ENCODE measurements at regions not wholly inside any gene's neighbourhood (a gene's known extent, or its start where the extent isn't known, plus 50 kb on each side); places are given as distances from the start of the nearest gene placed in this dataset.

DNA sequence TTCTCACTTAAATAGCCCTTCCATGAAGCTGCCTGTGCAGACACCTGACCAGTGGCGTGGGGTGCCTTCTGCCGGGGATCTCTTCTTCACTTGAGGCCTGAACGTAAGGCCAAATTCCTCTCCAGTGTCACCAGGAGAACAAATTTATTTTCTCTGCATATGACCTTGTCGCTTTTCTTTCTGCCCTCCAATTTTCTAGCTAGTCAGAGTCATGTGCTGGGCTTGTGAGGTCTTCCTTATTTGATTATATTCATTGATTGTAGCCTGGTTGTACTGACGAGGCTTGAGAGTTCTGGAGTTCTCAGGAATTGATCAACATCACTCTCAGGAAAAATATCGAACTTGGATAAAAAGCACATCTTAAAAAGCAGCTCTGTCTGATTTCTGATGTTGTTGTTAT is 255.7 kb downstream of the BUB3 start:
- DNase-seq (ENCODE audit: low read depth) = no peak

DNA sequence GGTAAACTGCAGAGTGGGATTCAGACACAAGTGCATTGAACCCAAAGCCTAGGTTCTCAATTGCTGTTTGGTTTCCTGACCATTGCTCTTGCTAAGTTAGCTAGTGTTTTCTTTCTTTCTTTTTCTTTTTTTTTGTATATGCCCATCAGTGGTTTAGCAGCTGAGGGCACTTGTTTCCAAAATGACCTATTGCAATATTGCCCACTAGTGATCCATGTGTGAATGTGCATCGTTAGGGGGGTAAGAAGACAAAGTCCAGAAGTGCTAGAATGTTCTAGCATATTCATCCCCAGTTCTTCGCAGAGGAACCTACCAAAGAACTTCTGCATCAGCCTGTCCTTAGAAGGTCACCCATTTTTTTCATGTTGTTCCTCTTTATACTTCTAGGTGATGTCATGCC is 252.8 kb upstream of the GPR26 start:
- DNase-seq (ENCODE audit: low read depth) = no peak

DNA sequence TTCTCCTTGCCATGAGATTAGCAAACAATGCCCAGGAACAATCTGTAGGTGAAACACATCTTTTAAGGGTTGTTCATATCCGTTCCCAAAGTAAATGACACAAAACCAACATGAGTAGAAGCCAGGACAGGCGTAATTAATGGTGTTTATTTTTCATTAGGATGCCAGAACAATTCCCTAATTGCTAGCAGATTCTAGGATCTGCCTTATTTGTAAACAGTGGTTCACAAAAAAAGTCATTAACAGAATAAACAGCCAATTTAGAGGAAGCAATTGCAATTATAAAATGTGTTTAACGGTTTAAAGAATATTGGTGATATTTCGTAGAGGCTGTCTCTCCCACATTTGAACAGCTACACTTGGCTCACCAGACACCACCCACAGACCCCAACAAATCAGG is 250.6 kb upstream of the GPR26 start:
- DNase-seq (ENCODE audit: low read depth) = no peak

- DNase-seq (ENCODE audit: low read depth) = no peak
Measured at GRCh38 chr10:123417414-123417813, 248.7 kb upstream of the GPR26 start.

DNA sequence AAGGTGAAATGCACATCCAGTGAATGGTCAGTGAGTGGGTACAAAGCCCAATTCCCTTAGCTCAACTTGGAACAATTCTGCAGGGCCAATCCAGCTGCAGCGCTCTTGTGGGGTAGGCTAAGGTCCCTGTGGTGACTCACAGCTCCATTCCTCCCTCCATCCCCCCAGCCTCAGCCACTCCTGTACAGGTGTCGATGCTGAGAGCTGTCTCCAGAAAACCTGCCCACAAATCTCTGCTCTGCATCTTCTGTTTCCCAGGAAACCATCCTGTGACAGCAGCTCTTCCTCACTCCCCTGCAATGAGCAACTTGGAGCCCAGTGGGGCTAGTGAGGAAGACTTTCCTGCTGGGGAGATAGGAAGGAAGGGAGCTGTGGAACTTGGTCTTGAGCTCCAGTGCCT is 244.7 kb upstream of the GPR26 start:
- no peak for DNase-seq (ENCODE audit: low read depth)

GRCh38 chr10:123422261-123422660 is 243.9 kb upstream of the GPR26 start:
- DNase-seq (ENCODE audit: low read depth) = no peak

- no peak for DNase-seq (ENCODE audit: low read depth)
Measured at GRCh38 chr10:123424537-123424936, 241.6 kb upstream of the GPR26 start.

- DNase-seq (ENCODE audit: low read depth) = no peak
Measured at GRCh38 chr10:123425680-123426079, 240.5 kb upstream of the GPR26 start.

DNA sequence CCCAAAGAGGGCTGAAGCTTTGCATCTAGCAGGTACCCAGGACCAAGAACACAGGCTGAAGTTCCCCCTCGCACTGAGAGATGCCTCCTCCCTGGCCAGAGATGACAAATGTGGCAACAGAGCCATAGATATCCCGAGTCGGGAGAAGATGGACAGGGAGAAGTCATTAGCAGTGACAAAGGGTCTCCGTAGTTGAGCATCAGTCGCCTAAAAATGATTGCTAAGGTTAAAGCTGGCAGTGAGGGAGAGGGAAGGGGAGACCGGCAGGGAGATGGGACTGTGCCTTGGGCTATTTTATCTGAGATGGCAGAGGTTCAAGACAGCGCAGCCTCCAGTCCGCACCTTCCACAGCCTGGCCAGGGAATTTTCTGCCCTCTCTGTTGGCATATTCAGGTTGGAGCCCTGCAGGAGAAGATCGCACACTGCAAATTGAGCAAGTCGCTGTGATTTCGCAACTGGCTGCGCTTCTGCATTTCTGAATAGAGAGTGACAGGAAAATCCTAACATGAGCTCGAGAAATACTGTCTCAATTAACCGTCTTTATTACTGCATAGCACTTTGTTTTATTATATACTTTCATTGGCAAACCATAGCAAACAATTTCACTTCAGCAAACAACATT is 238.9 kb upstream of the GPR26 start:
- DNase-seq (ENCODE audit: low read depth) = no peak

GRCh38 chr10:123428391-123428790 is 237.8 kb upstream of the GPR26 start:
- no peak for DNase-seq (ENCODE audit: low read depth)

DNA sequence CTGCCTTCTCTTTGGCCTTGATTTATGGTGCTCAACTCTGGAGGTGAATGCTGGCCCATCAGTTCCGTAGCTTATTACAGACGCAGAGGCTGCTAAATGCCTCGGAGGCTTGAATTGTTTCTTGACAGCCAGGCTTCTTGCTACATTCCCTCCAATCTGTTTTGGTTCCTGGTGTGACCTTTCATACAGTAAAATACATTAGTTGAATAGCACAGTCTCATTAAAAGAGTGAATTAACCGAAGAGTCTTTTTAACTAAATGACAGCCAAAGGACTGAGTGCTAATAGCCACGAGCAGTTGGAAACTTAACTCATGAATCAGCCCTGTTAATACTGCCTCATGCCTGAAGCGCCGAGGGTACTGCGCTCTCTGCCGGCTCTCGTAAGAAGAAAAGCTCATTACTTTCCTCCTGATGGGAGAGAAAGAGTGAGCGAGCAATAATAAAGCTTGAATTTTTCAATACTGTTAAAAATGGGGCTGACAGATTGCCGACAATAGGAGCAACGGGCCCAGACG is 236.4 kb upstream of the GPR26 start:
- no peak for DNase-seq (ENCODE audit: low read depth)

DNA sequence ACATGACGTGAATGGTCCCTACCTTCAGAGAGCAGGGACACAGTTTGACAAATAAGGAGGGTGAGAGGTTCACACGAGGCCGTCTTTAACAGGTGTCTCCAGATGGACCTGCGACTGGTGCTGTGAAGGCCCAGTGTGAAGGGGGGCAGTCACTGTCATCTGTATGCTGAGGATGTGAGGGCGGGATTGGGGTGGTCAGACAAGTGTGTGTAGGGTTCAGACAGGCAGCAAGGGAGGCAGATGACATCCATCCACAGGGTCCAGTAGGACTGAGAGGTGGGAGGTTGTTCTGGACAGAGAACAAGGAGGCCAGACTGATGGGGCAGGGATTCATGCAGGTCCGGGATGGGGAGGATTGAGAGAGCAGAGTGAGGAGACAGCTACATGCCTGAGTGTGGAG is 232.6 kb upstream of the GPR26 start:
- DNase-seq (ENCODE audit: low read depth) = no peak

DNA sequence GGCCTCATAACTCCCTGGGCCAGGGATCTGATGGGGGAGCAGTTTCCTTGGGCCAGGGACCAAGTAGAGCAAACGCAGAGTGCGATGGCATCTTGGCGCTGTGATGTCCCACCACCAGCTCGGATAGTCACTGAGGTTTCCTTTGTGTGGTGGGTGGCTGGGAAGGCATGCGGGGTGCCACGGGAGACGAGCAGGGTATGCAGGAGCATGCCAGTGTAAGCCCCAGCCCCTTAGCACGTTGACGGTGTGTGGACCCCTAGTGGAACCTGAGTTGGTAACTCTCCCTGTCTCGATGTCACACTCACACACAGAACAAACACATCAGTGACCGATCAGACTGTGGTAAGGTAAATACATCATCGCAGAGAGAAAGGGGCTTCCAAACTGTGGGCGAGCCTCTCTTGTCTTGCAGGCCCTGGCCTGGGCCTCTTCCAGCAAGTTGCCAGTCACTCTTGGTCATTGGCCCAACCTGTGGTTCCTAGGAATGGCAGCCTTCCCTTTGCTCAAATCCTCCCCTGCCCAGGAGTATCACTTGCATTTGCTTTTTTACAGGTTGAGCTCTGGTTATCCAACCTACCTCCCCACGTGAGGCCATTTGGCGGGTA is 231.6 kb upstream of the GPR26 start:
- DNase-seq (ENCODE audit: low read depth) = no peak

- no peak for DNase-seq (ENCODE audit: low read depth)
Measured at GRCh38 chr10:123442901-123443300, 223.3 kb upstream of the GPR26 start.

DNA sequence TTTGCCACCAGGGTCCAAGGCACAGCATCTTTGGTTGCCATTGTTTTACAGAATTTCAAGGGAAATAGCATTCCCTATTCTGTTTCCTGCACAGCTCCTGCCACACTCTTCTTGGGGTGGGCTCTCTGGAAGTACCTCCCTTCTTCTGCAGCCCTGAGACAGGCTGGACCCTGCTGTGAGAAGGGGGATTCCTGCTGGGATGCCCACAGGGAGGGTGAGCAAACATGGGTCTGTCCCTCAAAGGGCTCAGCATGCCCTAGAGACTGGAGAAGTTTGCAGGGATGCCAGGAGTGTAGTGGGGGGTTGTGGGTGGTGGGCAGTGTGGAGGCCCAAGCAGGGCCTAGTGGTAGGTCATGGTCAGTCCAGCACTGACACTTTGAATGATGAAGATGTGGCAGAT is 222.2 kb upstream of the GPR26 start:
- DNase-seq (ENCODE audit: low read depth) = no peak

GRCh38 chr10:123445261-123445775 is 220.8 kb upstream of the GPR26 start:
- DNase-seq (ENCODE audit: low read depth) = no peak

GRCh38 chr10:123446449-123447156 is 219.6 kb upstream of the GPR26 start:
- DNase-seq (ENCODE audit: low read depth) = no peak

GRCh38 chr10:123449234-123449962 is 216.8 kb upstream of the GPR26 start:
- no peak for DNase-seq (ENCODE audit: low read depth)

DNA sequence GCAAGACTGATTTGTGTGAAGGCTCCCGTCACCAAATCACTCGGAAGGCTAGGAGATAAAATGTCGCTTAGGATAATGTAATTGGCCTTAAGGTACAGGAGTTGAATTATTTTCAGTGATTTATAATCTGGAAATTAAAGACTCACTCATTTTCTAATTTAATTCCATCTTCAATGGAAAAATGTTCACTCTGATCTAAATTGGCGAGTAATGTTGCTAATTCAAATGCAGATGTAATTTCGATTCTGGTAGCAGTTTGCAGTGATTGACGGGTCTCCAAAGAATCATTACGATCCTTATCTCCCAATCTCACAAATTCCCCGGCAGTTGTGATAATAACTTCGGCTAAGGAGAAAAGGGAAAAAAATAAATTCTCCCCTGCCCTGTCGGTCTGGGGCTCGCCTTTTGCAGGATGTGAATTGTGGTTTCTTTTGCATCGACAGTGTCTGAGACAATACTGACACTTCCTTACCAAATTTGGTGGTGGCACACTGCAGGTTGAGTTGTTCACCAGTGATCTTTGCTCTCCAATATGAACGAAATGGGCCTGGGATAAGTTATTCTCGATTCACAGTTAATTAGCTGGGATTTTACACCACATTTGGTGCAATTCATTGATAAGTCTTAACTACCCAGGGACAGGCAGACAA is 215.1 kb upstream of the GPR26 start:
- no peak for DNase-seq (ENCODE audit: low read depth)

- no peak for DNase-seq (ENCODE audit: low read depth)
Measured at GRCh38 chr10:123451618-123452245, 214.4 kb upstream of the GPR26 start.

- no peak for DNase-seq (ENCODE audit: low read depth)
Measured at GRCh38 chr10:123454987-123455386, 211.2 kb upstream of the GPR26 start.

- no peak for DNase-seq (ENCODE audit: low read depth)
Measured at GRCh38 chr10:123455861-123456260, 210.3 kb upstream of the GPR26 start.
